ENCODE measurements at regions not wholly inside any gene's neighbourhood (a gene's known extent, or its start where the extent isn't known, plus 50 kb on each side); places are given as distances from the start of the nearest gene placed in this dataset.
"Not testable (repeated sequence)": the region's sequence is repeated elsewhere in the genome, so short reads cannot be mapped to it uniquely, and the experiment has no call there.

- no peak for DNase-seq (ENCODE audit: low read depth)
- no peak for TF ChIP-seq CTCF (IDR thresholded peaks at IDR 0.05; ENCODE audit: control insufficient read depth, insufficient read depth, low read depth, low read length, missing control alignments)
- no peak overlapping the region for H3K4me3 ChIP-seq (ENCODE audit: control insufficient read depth, low read depth, low read length)
These were observed 247.7 kb downstream of the ENC1 start for GRCh38 chr5:74392711-74393351.

GRCh38 chr5:74391410-74391809 lies 249.1 kb downstream of the ENC1 start:
- no peak for DNase-seq (ENCODE audit: low read depth)
- TF ChIP-seq CTCF (IDR thresholded peaks at IDR 0.05; ENCODE audit: control insufficient read depth, insufficient read depth, low read depth, low read length, missing control alignments) = no peak
- no peak overlapping the region for H3K4me3 ChIP-seq (ENCODE audit: control insufficient read depth, low read depth, low read length)

GRCh38 chr5:74390822-74391221 lies 249.7 kb downstream of the ENC1 start:
- DNase-seq (ENCODE audit: low read depth) = no peak
- no peak overlapping the region for H3K4me3 ChIP-seq (ENCODE audit: control insufficient read depth, low read depth, low read length)
- TF ChIP-seq CTCF (IDR thresholded peaks at IDR 0.05; ENCODE audit: control insufficient read depth, insufficient read depth, low read depth, low read length, missing control alignments) = no peak

- no peak for TF ChIP-seq CTCF (IDR thresholded peaks at IDR 0.05; ENCODE audit: control insufficient read depth, insufficient read depth, low read depth, low read length, missing control alignments)
These were observed 250.3 kb downstream of the ENC1 start for GRCh38 chr5:74390306-74390637.

GRCh38 chr5:74389531-74390305 lies 250.8 kb downstream of the ENC1 start:
- no peak for TF ChIP-seq CTCF (IDR thresholded peaks at IDR 0.05; ENCODE audit: control insufficient read depth, insufficient read depth, low read depth, low read length, missing control alignments)
- no peak overlapping the region for H3K4me3 ChIP-seq (ENCODE audit: control insufficient read depth, low read depth, low read length)
- no peak for DNase-seq (ENCODE audit: low read depth)

More at GRCh38 chr5:74390306-74390637, 250.3 kb downstream of the ENC1 start:
- no peak for DNase-seq (ENCODE audit: low read depth)
- no peak overlapping the region for H3K4me3 ChIP-seq (ENCODE audit: control insufficient read depth, low read depth, low read length)

- not testable (repeated sequence) for H3K4me3 ChIP-seq (ENCODE audit: control insufficient read depth, low read depth, low read length); DNase-seq (ENCODE audit: low read depth)
These were observed 252.1 kb downstream of the ENC1 start for GRCh38 chr5:74388411-74388810.

- no peak for TF ChIP-seq CTCF (IDR thresholded peaks at IDR 0.05; ENCODE audit: control insufficient read depth, insufficient read depth, low read depth, low read length, missing control alignments)
- no peak overlapping the region for H3K4me3 ChIP-seq (ENCODE audit: control insufficient read depth, low read depth, low read length)
- DNase-seq (ENCODE audit: low read depth) = no peak
These were observed 253.8 kb downstream of the ENC1 start for GRCh38 chr5:74386571-74387334.
